GM21717 (cell line): ENCODE measurements at regions not wholly inside any gene's neighbourhood (a gene's known extent, or its start where the extent isn't known, plus 50 kb on each side); places are given as distances from the start of the nearest gene placed in this dataset.

Experiments
- ATAC-seq: cut with Tn5 transposase; IDR thresholded peaks from one replicate; pipeline ENCODE4 v1.9.1; 2021; ENCODE audit warnings: mild to moderate bottlenecking, moderate library complexity; ENCODE audit not compliant: unreplicated experiment

DNA sequence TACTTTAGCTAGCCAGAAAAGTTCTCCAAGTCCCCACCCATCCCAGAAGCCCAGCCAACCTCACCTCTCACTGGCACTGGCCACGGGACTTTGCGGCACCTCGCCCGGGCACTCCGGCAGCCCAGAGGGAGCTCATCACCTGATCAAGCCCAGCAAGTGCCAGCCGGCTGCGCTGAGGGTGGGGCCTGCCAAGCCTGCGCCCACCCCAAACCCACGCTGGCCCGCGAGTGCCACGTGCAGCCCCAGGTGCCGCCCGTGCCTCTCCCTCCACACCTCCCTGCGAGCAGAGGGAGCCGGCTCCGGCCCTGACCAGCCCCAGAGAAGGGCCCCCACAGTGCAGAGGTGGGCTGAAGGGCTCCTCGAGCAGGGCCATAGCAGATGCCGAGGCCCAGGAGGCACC is 585.0 kb upstream of the HS6ST1 start:
- ATAC-seq, result no peak

DNA sequence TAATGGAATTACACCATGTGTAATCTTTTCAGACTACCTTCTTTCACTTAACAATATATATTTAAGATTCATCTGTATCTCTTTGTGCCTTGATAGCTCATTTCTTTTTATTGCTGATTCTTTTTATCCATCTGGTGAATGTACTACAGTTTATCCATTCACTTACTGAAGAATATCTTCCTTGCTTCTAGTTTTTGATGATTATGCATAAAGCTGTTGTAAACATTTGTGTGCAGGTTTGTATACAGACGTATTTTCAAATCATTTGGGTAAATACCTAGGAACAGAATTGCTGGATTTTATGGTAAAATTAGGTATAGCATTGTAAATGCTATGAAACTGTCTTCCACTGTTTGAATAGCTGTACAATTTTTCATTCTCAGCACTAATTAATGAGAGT is 592.6 kb upstream of the HS6ST1 start:
- ATAC-seq, result no peak

DNA sequence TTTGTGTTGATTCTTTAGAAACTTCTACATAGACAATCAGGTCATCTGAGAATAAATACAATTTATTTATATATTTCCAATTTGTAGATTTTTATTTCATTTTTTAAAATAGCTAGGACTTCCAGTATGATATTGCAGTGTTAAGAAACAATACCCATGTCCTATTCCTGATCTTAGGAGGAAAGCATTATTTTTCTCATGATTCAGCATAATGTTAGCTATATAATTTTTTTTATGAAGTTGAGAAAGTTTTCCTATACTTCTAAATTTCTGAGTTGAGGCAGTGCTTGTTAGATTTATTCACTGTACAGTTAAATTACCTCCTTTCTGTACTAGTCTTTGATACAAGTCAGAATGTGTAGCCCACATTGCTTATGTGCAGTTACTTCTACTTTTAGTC is 595.7 kb upstream of the HS6ST1 start:
- no peak for ATAC-seq

DNA sequence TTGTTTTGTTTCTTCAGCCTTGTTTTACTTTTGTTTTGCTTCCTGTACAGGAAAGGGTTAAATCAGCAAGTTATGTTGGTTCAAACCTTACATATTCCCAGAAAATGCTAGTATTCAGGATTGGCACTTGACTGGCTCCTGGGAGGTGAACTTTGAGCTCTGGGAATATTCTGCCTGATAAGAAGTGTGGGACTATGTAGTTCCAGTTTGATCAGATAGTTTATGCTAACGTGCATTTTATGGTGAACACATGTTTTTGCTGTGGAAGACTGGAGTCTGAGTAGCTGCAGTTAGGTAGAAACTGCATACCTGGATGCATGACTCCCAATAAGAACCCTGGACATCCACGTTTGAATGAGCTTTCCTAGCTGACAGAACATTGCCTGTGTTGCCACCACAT is 603.1 kb upstream of the HS6ST1 start:
- no peak for ATAC-seq

DNA sequence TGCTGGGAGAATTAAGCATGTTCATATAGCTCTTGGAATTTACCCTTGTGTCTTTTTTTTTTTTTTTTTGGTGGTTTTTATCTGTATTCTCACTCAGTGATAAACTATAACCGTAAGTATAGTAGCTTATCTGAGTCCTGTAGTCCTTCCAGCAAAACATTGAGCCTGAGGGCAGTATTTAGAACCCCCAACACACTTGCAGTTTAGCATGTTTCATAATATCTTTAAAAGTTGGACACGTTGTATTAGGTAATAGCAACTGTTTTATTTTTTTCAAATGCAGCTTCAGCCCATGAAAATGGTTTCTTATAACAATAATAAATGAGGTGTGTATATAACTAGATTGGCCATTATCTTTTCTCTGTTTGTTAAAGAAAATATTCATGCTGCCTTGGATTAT is 603.5 kb upstream of the HS6ST1 start:
- ATAC-seq, result no peak

DNA sequence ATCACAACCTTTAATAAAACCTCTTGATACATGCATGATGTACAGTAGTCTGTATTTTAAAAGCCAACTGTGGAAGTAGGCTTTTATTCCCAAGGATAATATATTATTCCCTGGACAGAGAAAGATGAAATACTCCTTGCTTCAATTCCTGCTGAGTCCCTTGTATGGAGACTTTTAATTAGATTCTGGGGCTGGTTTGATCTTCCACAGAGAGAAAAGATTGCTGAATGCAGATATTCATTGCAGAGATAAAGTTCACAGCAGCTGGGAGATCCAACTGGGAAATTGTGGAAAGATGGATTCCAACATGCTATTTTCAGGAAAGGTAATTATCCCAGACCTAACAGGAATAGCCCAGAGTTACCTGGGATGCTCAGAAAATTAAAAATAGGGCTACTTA is 607.0 kb upstream of the HS6ST1 start:
- ATAC-seq, result no peak

DNA sequence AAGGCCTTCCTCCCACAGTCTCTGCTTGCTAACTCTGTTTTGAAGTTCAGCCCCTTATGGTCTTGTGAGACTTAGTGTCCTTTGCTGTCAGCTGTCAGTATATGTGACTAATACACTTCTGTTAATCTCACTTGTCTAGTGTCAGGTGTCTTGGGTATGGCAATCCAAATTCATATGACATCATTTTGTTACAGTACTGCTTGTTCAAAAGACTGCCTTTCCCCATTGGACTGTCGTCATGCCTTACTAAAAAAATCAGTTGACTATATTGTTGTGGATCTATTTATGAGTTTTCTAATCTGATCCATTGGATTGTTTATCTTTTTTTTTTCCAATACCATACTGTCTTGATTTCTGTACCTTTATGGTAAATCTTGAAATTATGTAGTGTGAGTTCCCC is 611.4 kb upstream of the HS6ST1 start:
- no peak for ATAC-seq

DNA sequence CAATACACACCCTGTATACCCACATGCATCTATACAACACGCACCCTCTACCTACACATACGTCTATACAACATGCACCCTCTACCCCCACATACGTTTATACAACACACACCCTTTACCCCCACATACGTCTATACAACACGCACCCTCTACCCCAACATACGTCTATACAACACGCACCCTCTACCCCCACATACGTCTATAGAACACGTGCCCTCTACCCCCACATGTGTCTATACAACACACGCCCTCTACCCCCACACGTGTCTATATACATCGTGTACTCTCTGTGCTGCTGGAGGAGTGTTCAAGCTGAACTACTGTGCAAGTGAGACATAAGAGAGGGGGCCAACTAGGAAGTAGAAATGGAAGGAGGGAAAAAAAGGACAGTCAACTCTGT is 621.7 kb upstream of the HS6ST1 start:
- no peak for ATAC-seq

DNA sequence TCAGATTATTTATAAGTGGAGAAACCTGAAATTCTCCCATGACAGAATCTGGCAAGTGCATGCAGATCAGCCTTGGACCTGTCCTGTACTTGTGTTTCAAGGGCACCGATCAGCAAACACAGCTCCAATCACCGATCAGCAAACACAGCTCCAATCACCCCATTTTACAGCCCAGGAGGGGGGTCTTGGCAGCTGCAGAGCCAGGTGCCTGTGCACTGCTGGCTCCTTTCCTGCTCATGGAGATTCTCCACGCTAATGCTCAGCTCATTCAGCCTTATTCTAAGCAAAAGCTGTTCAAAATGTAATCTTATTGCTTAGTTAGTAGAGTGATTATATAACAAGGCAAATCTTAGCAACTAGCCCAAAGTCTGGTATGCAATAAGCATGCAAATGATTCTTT is 623.1 kb upstream of the HS6ST1 start:
- no peak for ATAC-seq

DNA sequence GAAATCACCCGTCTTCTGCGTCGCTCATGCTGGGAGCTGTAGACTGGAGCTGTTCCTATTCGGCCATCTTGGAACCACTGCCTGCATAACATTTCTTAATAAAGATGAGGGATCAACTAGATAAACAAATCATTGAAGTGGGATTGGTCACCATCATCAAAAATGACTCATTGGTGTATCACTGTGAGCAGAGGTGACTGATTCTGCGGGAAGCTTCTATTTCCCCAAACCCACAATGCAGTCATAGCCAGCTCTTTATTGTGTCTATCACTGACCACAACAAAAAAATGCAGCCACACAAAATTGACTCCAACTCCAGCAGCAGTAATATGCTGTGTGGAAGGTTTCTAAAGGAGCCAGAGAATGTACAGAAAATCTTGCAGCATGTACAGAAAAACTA is 630.7 kb upstream of the HS6ST1 start:
- no peak for ATAC-seq

DNA sequence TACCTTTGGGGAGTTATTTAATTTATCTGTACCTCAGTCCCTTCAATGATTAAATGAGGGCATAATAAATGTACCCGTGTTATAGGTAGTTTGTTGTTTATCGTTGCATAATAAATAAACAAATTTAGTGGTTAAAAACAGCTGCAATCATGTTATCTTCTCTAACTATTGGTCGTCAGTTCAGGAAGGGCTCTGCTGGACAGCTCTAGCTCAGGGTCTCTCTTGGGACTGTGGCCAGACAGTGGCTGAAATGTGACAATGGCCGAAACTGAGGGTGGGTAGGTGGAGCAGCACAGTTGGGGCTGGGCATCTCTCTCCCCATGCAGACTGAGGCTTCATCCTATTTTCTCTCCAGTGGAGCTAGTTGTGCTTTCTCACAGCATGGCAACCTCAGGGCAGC is 632.1 kb upstream of the HS6ST1 start:
- no peak for ATAC-seq

DNA sequence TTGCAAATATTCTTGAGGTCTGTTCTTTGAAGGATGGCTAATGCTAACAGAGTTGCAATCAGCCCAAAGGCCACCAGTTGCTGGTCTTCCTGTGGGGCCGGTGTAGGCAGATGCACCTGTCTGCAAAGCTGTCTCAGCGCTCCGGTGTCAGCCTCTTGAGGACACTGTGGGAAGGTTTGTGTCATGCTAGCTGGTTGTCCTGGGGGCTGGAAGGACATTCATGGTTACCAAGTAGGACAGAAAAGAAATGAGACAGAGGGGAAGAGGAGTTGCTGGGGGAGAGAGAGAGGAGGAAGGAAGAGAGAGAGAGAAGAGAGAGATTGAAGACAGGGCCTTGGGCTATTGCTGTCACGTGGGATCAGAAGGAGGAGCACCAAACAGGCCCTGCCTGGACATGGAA is 639.6 kb upstream of the HS6ST1 start:
- no peak for ATAC-seq

DNA sequence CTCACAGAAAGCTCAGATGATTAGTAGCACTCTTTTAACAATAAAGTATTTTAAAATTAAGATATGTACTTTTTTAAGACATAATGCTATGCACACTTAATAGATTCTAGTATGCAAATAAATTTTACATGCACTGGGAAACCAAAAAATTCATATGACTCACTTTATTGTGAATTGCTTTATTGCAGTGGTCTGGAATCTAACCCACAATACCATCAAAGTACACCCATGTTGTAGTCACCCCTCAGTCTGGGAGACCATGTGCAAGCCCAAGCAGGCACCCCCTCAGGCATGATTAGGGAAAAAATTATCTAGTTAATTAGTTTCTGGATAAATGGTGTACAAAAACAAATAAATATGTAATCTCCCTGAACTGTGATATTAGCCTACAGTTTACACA is 649.0 kb upstream of the HS6ST1 start:
- ATAC-seq, result no peak

DNA sequence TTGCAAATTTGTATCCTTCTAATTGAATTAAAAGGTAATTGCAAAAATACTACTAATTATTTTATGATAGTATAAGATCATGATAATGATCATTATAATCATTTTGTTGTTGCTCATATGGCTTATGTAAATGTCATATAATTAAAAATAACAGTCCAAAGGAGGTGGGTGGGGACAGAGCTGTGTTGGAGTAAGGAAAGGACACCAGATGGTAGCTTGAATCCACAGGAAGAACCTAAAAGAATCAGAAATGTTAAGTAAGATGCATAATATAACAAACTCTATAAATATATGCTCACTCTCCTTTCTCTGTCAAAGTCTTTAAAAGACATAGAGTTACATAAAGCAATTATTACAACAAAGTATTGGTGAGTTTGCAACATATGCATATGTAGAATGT is 650.7 kb upstream of the HS6ST1 start:
- no peak for ATAC-seq

DNA sequence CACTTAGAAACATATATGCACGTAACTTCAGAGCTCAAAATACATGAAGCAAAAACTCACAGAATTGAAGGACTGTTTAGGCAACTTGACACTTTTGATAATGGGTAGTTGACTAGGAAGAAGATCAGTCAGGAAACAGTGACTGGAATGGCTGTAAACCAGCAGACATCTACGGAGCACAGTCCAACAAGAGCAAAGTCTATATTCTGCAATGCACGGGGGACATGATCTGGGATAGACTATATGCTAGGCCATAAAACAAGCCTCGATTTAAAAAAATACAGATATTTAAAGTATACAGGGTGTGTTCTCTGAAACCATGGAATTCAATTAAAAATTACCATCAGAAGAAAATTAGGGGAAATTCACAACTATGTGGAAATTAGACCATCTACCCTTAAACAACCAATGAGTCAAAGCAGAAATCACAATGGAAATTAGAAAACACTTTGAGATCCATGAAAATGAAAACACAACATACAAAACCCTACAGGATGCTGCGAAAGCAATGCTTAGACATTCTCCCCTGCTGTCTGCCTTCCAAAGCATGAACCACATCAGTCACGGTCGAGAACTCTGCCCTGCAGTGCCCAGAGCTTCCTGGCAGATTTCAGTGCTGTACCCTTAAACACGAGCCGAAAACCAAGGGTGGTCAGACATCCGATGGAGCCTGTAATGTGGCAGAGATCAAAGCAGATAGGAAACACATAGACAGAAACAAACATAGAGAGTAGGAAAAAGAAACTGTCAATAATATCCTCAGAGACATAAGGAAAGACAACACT is 651.9 kb upstream of the HS6ST1 start:
- ATAC-seq, result no peak

DNA sequence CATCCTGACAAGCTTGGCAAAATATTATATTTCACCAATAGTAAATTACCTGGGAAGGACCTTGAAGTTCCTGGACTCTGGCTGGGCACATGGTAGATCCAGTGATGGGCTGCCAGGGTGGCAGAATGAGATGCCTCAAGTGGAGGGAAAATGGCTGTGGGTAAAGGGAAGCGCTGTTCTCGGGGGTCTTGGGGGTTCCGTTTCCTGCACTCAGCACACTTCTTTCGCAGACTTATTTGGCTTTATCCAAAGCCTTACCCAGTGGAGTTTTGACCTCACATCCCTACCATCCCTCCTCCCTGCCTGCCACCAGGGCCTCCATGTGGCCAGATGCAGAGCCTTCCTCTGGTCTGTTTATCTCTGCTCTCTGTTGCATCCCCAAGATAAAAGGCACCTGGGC is 654.9 kb upstream of the HS6ST1 start:
- no peak for ATAC-seq

DNA sequence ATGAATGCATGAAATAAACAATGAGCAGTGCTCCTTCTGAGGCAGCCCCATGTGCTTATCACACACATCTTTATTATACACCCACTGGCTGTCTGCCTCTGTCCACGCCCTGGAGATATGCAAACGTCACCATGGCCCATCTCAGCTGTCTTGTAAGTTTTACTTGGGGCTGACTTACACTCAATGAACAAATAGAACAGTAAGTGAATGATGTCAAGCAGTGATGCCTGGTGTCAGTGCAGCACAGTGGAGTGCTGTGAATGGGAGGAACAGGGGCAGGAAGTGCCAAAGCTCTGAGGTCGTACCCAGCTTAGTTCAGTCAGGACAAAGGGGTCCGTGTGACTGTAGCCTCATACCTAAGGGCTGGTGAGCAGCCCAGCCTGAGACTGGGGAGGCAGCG is 659.5 kb upstream of the HS6ST1 start:
- ATAC-seq, result no peak

DNA sequence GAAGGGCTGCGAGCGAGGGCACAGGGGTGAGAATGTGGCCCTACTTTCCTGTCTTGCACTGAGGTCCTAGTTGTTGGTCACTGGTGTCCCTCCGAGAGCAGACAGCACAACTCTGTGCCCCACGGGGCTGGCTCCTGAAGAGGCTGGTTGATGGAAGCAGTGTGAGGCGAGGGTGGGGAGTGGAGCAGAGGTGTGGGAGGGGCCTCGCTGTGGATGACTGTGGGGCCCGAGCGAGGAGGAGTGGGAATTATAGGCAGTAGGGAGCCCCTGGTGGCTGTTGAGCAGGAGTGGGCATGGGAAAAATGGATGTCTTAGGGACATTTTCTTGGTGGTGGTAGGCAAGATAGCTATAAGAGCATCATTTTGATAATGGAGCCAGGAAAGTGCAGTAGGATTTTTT is 660.5 kb upstream of the HS6ST1 start:
- no peak for ATAC-seq

DNA sequence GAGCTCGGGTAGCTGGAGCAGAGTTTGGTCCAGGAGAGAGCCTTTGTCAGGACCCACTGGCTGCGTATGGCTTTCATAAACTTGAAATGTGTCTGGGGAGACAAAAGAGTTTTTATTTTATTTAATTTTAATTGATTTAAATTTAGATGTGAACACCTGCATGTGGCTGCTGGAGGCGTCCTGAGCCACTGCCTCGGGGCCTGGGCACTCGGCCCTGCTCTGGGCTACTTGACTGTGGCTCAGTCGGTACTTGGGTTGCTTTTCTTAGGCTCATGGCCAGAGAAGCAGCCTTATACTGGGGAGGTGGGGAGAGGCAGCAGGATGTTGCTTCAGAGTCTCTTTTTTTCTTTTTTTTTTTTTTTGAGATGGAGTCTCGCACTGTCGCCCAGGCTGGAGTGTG is 661.8 kb upstream of the HS6ST1 start:
- no peak for ATAC-seq

DNA sequence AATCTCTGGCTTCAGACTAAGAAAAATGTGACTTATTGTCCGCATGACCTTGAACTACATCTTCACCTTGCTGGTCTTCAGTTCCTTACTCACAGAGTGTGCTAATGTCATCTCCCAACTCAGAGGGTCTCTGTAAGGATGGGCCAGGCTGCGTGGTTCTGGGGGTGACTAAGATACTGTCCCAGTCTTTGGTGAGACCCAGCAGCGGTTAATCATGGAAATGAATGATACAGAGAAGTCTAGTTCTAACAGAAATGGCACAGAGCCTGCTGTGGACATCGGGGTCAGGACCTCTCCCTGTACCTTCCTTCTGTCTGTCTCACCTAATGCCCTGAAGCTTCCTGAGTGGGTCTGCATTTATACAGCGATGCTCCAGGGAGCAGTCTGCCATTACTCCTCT is 662.7 kb upstream of the HS6ST1 start:
- no peak for ATAC-seq

DNA sequence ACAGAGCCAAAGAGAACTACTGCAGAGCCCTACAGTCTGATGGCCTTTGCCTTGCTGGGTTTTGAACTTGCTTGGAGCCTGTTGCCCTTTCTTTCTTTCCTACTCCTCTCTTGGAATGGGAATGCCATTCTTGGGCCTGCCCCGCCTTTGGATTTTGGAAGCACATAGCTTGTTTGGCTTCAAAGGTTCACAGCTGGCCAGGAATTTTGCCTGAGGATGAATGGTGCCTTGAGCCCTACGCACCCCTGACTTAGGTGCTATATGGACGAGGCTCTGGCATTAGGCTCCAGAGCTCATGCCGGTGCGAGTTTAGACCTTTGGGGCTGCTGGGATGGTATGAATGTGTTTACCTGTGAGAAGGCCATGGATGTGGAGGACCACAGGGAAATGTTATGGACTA is 663.3 kb upstream of the HS6ST1 start:
- no peak for ATAC-seq

DNA sequence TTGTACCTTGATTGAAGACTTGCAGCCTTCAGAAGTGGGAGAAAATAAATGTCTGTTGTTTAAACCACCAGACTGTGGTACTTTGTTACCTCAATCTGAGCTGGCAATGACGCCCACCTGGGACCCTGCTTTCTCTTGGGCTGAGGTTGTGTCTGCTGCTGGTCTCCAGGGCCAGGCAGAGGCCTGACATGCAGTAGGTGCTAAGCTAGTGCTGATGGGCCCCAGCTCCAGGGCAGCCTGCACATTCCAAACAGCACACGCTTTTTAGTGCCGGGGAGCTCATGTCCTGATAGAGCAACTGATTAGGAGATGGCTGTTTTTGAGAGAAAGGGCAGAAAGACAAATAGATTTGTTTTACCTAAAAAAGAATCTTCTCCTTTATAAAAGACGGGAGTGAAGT is 664.0 kb upstream of the HS6ST1 start:
- no peak for ATAC-seq

DNA sequence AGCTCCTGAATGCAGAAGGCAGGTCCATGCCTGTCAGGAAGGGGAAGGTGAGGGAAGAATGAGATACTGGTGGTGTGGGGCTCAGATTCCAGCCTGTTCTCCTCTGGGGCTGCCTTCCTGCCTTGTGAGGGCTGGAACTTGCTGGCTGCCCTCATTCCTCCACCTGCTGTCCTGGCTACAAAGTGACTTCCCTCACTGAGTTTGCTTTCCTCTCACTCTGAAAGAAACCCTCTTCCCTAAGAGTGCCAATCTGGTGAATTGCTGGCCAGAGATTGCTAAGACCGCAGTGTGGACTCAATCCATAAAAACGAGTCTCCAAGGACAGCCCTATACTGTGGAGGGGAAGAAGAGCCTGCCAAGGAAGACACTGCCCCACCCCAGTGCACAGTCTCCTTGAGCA is 664.4 kb upstream of the HS6ST1 start:
- ATAC-seq, result no peak
